Activated CD4-positive, alpha-beta memory T cell treated with anti-CD3 and anti-CD28 coated beads, Interleukin-2, amount 10 ng/mL, durations not matched to agents 7 days and 5 days (primary cell): ENCODE measurements at regions not wholly inside any gene's neighbourhood (a gene's known extent, or its start where the extent isn't known, plus 50 kb on each side); places are given as distances from the start of the nearest gene placed in this dataset.
"Not testable (repeated sequence)": the region's sequence is repeated elsewhere in the genome, so short reads cannot be mapped to it uniquely, and the experiment has no call there.

Experiments used
- CTCF ChIA-PET: fragments of 350-600 bp; sonication (Branson Sonifier 250); formaldehyde crosslinking; loops from one replicate; lab custom pipeline; 2021; ENCODE audit warnings: antibody characterized with exemption, inconsistent platforms; lab: Charles Lee
- POLR2A ChIA-PET: fragments of 350-600 bp; sonication (Branson Sonifier 250); formaldehyde crosslinking; loops from one replicate; lab custom pipeline; 2021; ENCODE audit warnings: antibody characterized with exemption; lab: Charles Lee
- DNase-seq: peaks from one replicate; pipeline ENCODE4 v3.0.0-alpha.2; 2020
- H3K27ac Mint-ChIP-seq: one replicate; pipeline ENCODE4 v1.8.0; 2021; ENCODE audit warnings: mild to moderate bottlenecking, mixed read lengths
- H3K27me3 Mint-ChIP-seq: one replicate; pipeline ENCODE4 v1.8.0; 2021; ENCODE audit warnings: mixed read lengths
- H3K36me3 Mint-ChIP-seq: one replicate; pipeline ENCODE4 v1.8.0; 2021; ENCODE audit warnings: low read depth, mixed read lengths
- H3K4me1 Mint-ChIP-seq: one replicate; pipeline ENCODE4 v1.8.0; 2021; ENCODE audit warnings: mixed read lengths
- H3K4me3 Mint-ChIP-seq: one replicate; pipeline ENCODE4 v1.8.0; 2021; ENCODE audit warnings: mild to moderate bottlenecking, mixed read lengths
- H3K9me3 Mint-ChIP-seq: one replicate; pipeline ENCODE4 v1.8.0; 2021; ENCODE audit warnings: mixed read lengths

GRCh38 chr13:59416561-59416960, 747.2 kb downstream of the DIAPH3 start:
- H3K4me3 Mint-ChIP-seq, result no peak overlapping the region
- CTCF ChIA-PET, result no interaction called here
- H3K9me3 Mint-ChIP-seq, result no peaks in the 10 kb centered on the region
- no peaks in the 10 kb centered on the region for H3K36me3 Mint-ChIP-seq
- POLR2A ChIA-PET, result no interaction called here
- H3K27ac Mint-ChIP-seq, result no peak overlapping the region
- no peak for DNase-seq
- no peaks in the 10 kb centered on the region for H3K4me1 Mint-ChIP-seq
- H3K27me3 Mint-ChIP-seq, result peaks cover 2% of the 10 kb centered on the region

GRCh38 chr13:59422646-59423045, 741.1 kb downstream of the DIAPH3 start:
- H3K27ac Mint-ChIP-seq, result no peak overlapping the region
- no peaks in the 10 kb centered on the region for H3K9me3 Mint-ChIP-seq
- H3K36me3 Mint-ChIP-seq, result no peaks in the 10 kb centered on the region

GRCh38 chr13:59423708-59424340, 739.9 kb downstream of the DIAPH3 start:
- ChIA-PET CTCF (no interaction called here), POLR2A (no interaction called here)
- no peaks in the 10 kb centered on the region for H3K9me3 Mint-ChIP-seq
- no peaks in the 10 kb centered on the region for H3K27me3 Mint-ChIP-seq
- no peak overlapping the region for H3K4me3 Mint-ChIP-seq
- H3K36me3 Mint-ChIP-seq, result no peaks in the 10 kb centered on the region
- no peak for DNase-seq
- no peaks in the 10 kb centered on the region for H3K4me1 Mint-ChIP-seq
- no peak overlapping the region for H3K27ac Mint-ChIP-seq

More at GRCh38 chr13:59422646-59423045, 741.1 kb downstream of the DIAPH3 start:
- POLR2A ChIA-PET, result no interaction called here
- no peak for DNase-seq
- CTCF ChIA-PET, result no interaction called here
- no peaks in the 10 kb centered on the region for H3K4me1 Mint-ChIP-seq
- no peak overlapping the region for H3K4me3 Mint-ChIP-seq
- no peaks in the 10 kb centered on the region for H3K27me3 Mint-ChIP-seq

- H3K4me3 Mint-ChIP-seq, result no peak overlapping the region
- no peak overlapping the region for H3K27ac Mint-ChIP-seq
- H3K9me3 Mint-ChIP-seq, result no peaks in the 10 kb centered on the region
- no peak for DNase-seq
- ChIA-PET POLR2A (no interaction called here), CTCF (no interaction called here)
- H3K36me3 Mint-ChIP-seq, result no peaks in the 10 kb centered on the region
- no peaks in the 10 kb centered on the region for H3K4me1 Mint-ChIP-seq
- no peaks in the 10 kb centered on the region for H3K27me3 Mint-ChIP-seq
Observed at GRCh38 chr13:59424661-59425060, 739.1 kb downstream of the DIAPH3 start.

- no peak for DNase-seq
- Mint-ChIP-seq H3K27ac (no peak overlapping the region), H3K9me3 (no peaks in the 10 kb centered on the region), H3K4me1 (no peaks in the 10 kb centered on the region), H3K4me3 (no peak overlapping the region), H3K27me3 (no peaks in the 10 kb centered on the region), H3K36me3 (no peaks in the 10 kb centered on the region)
- POLR2A ChIA-PET, result no interaction called here
- CTCF ChIA-PET, result no interaction called here
Observed at GRCh38 chr13:59425211-59425741, 738.5 kb downstream of the DIAPH3 start.

GRCh38 chr13:59435024-59435423, 728.7 kb downstream of the DIAPH3 start:
- H3K27me3 Mint-ChIP-seq, result no peaks in the 10 kb centered on the region
- H3K4me1 Mint-ChIP-seq, result no peaks in the 10 kb centered on the region
- H3K27ac Mint-ChIP-seq, result no peak overlapping the region
- POLR2A ChIA-PET, result no interaction called here
- no peak overlapping the region for H3K4me3 Mint-ChIP-seq
- CTCF ChIA-PET, result no interaction called here
- no peak for DNase-seq
- peaks cover 21% of the 10 kb centered on the region for H3K9me3 Mint-ChIP-seq
- no peaks in the 10 kb centered on the region for H3K36me3 Mint-ChIP-seq

- Mint-ChIP-seq H3K27ac (no peak overlapping the region), H3K27me3 (peaks cover 4% of the 10 kb centered on the region), H3K4me3 (no peak overlapping the region), H3K9me3 (peaks cover 18% of the 10 kb centered on the region), H3K4me1 (peaks cover 2% of the 10 kb centered on the region), H3K36me3 (no peaks in the 10 kb centered on the region)
- ChIA-PET CTCF (interaction anchor here (0.6 kb wide), 1 partner anchor 194 kb away, joined by 4 read pairs; no protein-coding TSS in a partner anchor), POLR2A (no interaction called here)
- DNase-seq, result no peak
Observed at GRCh38 chr13:59437544-59438301, 726.0 kb downstream of the DIAPH3 start.

- Mint-ChIP-seq H3K4me1 (peaks cover 2% of the 10 kb centered on the region), H3K4me3 (no peak overlapping the region), H3K27ac (no peak overlapping the region), H3K36me3 (no peaks in the 10 kb centered on the region), H3K9me3 (peaks cover 2% of the 10 kb centered on the region), H3K27me3 (peaks cover 4% of the 10 kb centered on the region)
- CTCF ChIA-PET, result no interaction called here
- no peak for DNase-seq
- POLR2A ChIA-PET, result no interaction called here
Observed at GRCh38 chr13:59439776-59440428, 723.8 kb downstream of the DIAPH3 start.

GRCh38 chr13:59441068-59441467, 722.7 kb downstream of the DIAPH3 start:
- DNase-seq, H3K27ac Mint-ChIP-seq, H3K36me3 Mint-ChIP-seq, H3K9me3 Mint-ChIP-seq, H3K4me3 Mint-ChIP-seq, H3K4me1 Mint-ChIP-seq, POLR2A ChIA-PET, H3K27me3 Mint-ChIP-seq: not testable (repeated sequence)
- CTCF ChIA-PET, result interaction anchor here (1.3 kb wide), 1 partner anchor 50 kb away, joined by 3 read pairs; no protein-coding TSS in a partner anchor

GRCh38 chr13:59441596-59442280, 722.0 kb downstream of the DIAPH3 start:
- peaks cover 2% of the 10 kb centered on the region for H3K4me1 Mint-ChIP-seq
- H3K4me3 Mint-ChIP-seq, result no peak overlapping the region
- no peak for DNase-seq
- ChIA-PET CTCF (interaction anchor here (1.3 kb wide), 1 partner anchor 50 kb away, joined by 3 read pairs; no protein-coding TSS in a partner anchor), POLR2A (no interaction called here)
- H3K27ac Mint-ChIP-seq, result no peak overlapping the region
- H3K36me3 Mint-ChIP-seq, result no peaks in the 10 kb centered on the region
- no peaks in the 10 kb centered on the region for H3K9me3 Mint-ChIP-seq
- H3K27me3 Mint-ChIP-seq, result peaks cover 4% of the 10 kb centered on the region

GRCh38 chr13:59442461-59442860, 721.3 kb downstream of the DIAPH3 start:
- DNase-seq, result no peak
- ChIA-PET CTCF (no interaction called here), POLR2A (no interaction called here)
- H3K36me3 Mint-ChIP-seq, result no peaks in the 10 kb centered on the region
- peaks cover 2% of the 10 kb centered on the region for H3K4me1 Mint-ChIP-seq
- H3K27me3 Mint-ChIP-seq, result peaks cover 4% of the 10 kb centered on the region
- H3K4me3 Mint-ChIP-seq, result no peak overlapping the region
- H3K9me3 Mint-ChIP-seq, result no peaks in the 10 kb centered on the region
- no peak overlapping the region for H3K27ac Mint-ChIP-seq

GRCh38 chr13:59442944-59443486, 720.7 kb downstream of the DIAPH3 start:
- ChIA-PET CTCF (interaction anchor here (0.7 kb wide), 1 partner anchor 136 kb away, joined by 3 read pairs; no protein-coding TSS in a partner anchor), POLR2A (no interaction called here)
- Mint-ChIP-seq H3K4me1 (peaks cover 2% of the 10 kb centered on the region), H3K9me3 (no peaks in the 10 kb centered on the region), H3K27ac (no peak overlapping the region), H3K4me3 (no peak overlapping the region), H3K27me3 (peaks cover 4% of the 10 kb centered on the region), H3K36me3 (no peaks in the 10 kb centered on the region)
- no peak for DNase-seq
